ENCODE measurements at regions not wholly inside any gene's neighbourhood (a gene's known extent, or its start where the extent isn't known, plus 50 kb on each side); places are given as distances from the start of the nearest gene placed in this dataset.

GRCh38 chr18:73733806-73734314, 413.8 kb downstream of the FBXO15 start (continued):
- no peak for TF ChIP-seq E2F8 (IDR thresholded peaks at IDR 0.05; ENCODE audit: low read depth, partially characterized antibody)

- Histone ChIP-seq H3K79me2 (ENCODE audit: control insufficient read depth, insufficient read depth, low read length) (no peaks in the 10 kb centered on the region), H3K27me3 (replicated peaks in 1 of 2; ENCODE audit: control insufficient read depth in 2 of 2, insufficient read depth in 2 of 2, low read length in 1 of 2) (no peaks in the 10 kb centered on the region), H2AFZ (ENCODE audit: control insufficient read depth, low read depth, low read length) (no peak overlapping the region), H3K9me3 (replicated peaks; ENCODE audit: control insufficient read depth, insufficient read depth, low read length) (no peaks in the 10 kb centered on the region), H3K9ac (ENCODE audit: control insufficient read depth, insufficient read depth, low read length) (no peak overlapping the region), H3K36me3 (ENCODE audit: control insufficient read depth in 2 of 2, insufficient read depth in 2 of 2, low read length in 1 of 2) (no peaks in the 10 kb centered on the region), H3K4me1 (ENCODE audit: control insufficient read depth, insufficient read depth, low read length) (no peaks in the 10 kb centered on the region), H4K20me1 (ENCODE audit: control insufficient read depth, insufficient read depth) (no peaks in the 10 kb centered on the region), H3K4me2 (ENCODE audit: control insufficient read depth, insufficient read depth) (no peak overlapping the region), H3K4me3 (no peak overlapping the region), H3K27ac (ENCODE audit: control insufficient read depth, insufficient read depth) (no peak overlapping the region)
- ChIA-PET CTCF (no interaction called here), RAD21 (ENCODE audit: unreplicated experiment) (no interaction called here), SMC1A (ENCODE audit: uncharacterized antibody, unreplicated experiment) (no interaction called here), POLR2A (no interaction called here)
- TF ChIP-seq ZBTB33 (IDR thresholded peaks at IDR 0.05) (no peak), BCLAF1 (IDR thresholded peaks at IDR 0.05) (no peak), MXI1 (IDR thresholded peaks at IDR 0.05; ENCODE audit: low read depth, low read length) (no peak), ZBED1 (IDR thresholded peaks at IDR 0.05; ENCODE audit: borderline replicate concordance) (no peak), TAF1 (IDR thresholded peaks at IDR 0.05; ENCODE audit: borderline replicate concordance, low read depth, low read length) (no peak), HCFC1 (IDR thresholded peaks at IDR 0.05; ENCODE audit: low read length) (no peak), LARP7 (IDR thresholded peaks at IDR 0.05) (no peak), CHD2 (IDR thresholded peaks at IDR 0.05; ENCODE audit: borderline replicate concordance, low read depth, low read length) (no peak)
- in situ Hi-C loops (cut with MboI), result no loop called here
- DNase-seq (ENCODE audit: low read depth, low spot score), result no peak
- BruUV-seq (replicated peaks), result no TSS peak
- no peak for ATAC-seq
- intact Hi-C loops (cut with micrococcal nuclease; ENCODE audit: unreplicated experiment), result no loop called here
- WGBS (ENCODE audit: insufficient coverage, insufficient replicate concordance, low lambda C conversion rate, missing lambda C conversion rate), result 34% methylated on average over 4 of the region's 4 CpGs
- FAIRE-seq, result no peak
Measured at GRCh38 chr18:73733376-73733775, 414.3 kb downstream of the FBXO15 start.
